HG03097 (cell line): ENCODE measurements at regions not wholly inside any gene's neighbourhood (a gene's known extent, or its start where the extent isn't known, plus 50 kb on each side); places are given as distances from the start of the nearest gene placed in this dataset.

Source experiments
- ATAC-seq: cut with Tn5 transposase; IDR thresholded peaks from one replicate; pipeline ENCODE4 v1.9.1; 2021; ENCODE audit not compliant: unreplicated experiment, low FRiP score

DNA sequence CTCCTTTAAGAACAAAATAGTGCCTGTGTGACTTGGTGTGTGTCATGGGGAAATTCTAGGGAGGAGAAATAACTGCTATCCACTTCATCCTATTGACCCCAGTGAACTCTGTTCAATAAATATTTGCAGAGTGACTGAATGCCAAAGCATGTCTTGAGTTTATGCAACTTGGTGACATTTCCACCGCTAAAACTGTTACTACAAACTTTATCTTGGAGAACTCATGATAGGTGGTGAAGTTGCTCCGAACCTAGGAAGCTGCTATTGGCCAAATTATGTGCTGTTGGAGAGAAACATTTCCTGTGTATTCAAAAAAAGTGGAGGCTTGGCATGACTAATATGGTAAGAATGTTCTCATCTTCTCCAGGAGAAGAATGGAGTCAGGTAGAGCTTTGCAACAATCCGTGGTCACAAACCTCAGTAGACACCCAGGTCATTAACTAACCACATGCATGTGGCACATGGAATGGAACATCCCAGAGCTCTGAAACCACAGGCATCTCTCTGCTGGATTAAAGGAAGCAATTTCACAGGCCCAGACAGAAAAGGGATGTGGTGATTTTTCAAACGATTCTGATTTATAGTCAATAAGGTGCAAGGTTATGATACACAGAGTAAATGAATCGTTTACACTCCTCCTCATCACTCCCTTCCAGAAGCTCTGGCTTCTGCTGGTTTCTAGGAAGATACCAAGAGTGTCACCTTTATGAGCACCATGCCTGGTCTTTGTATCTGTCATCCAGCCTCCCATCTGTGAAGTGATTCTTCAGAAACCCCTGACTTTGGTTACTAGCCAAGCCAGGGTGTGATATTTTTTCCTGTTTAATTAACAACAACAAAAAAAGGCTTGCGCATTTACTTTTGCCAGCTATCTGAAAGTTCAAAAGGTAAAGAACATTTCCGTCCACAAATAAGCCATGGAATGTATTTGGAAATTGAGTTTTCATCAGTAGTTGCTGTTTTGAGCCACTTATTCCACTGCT, 361.1 kb downstream of the TGFB2 start:
- ATAC-seq, result no peak

DNA sequence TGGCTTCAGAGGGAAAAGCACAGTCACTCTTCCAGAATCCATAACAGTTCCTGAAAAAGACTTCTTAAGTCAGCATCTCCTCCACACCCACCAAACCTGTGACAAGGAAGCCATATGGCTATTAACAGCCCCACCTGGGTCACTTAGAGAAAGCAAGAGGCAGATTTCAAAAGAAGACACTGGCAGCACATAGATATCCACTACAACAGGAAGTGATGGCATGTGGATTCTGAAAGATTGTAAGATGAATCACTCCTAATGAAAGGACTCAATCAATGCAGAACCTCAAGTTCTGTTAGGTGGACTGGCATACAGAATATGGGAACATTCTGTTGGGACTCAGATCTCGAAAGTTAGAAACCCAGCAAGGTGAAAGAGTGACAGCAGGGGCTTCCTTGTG, 365.9 kb downstream of the TGFB2 start:
- ATAC-seq, result no peak

DNA sequence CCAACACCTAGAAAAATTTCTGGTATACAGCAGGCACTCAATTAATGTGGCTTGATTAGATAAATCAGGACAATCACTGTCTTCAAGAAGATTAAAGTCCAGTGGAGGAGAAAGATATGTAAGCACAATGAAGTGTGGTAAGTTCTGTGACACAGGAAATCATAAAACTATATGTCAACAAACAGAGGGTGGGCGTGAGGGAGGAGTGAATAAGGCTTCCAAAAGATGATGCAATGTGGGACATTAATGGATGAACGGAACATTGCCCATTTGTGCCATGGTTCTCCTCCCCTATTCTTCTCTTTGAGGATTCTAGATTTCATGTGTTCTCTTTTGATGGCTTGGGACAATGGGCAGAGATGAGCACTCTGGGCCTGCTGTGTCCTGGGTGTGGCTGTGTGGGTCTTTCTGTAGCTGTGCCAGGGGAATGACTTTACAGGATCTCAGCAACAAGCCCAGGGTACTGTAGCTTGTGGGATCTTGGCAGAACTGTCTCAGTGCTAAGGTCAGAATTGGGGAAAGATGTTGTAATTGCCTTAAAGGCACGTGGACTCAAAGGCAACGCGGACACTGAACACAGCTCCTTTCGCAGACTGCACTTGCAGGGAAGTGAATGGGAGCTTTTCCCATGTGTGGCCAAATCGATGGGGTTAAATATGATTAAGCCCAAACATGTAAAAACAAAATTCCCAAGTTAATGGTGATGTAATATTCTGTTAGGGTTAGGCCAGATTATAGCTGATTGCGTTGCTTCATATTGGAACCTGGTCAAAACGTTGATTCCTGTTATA, 366.9 kb downstream of the TGFB2 start:
- ATAC-seq, result no peak

DNA sequence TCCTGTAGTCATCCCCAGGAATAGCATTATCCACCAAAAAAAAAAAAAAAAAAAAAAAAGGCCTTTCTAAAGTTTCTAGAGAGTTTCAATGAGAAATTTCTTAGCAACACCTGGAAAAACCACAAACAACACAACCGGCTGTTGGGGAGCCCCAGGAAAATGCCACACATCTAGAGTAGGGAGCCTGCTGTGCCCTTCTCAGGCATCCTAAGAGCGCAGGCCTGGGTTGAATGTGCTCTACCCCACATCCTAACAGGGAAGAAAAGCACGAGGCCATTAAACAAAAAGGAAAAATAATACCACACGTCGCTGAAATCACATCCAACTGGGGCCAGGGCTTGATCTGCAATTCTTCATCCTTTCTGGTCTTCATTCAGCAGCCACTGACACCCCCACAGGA, 367.5 kb downstream of the TGFB2 start:
- ATAC-seq, result no peak

DNA sequence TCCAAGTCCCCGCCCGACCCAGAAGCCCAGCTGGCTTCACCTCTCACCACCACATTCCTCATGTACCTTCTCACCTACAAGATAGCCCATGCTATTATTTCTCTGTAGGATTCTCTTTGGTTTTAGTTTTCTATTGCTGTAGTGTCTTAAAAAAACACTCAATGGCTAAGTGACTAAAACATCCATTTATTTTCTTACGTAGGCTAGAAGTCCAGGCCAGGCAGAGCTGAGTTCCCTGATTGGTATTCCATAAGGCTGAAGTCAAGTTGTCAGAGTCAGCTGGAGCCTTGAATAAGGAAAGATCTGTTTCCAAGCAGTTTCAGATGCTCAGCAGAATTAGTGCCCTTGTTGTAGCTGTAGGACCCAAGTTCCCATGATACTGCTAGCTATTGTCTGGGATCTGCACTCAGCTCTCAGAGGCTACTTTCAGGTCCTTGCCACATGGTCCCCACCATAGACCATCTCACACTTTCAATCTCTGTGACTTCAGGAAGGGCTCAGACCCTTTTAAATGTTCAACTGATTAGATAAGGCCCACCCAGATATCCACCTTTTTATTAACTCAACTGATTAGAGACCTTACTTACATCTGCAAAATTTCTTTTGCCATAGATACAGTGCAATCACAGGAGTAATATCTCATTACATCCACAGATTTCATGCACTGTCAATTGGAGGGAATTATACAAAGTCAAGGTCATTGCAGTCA, 371.0 kb downstream of the TGFB2 start:
- no peak for ATAC-seq

DNA sequence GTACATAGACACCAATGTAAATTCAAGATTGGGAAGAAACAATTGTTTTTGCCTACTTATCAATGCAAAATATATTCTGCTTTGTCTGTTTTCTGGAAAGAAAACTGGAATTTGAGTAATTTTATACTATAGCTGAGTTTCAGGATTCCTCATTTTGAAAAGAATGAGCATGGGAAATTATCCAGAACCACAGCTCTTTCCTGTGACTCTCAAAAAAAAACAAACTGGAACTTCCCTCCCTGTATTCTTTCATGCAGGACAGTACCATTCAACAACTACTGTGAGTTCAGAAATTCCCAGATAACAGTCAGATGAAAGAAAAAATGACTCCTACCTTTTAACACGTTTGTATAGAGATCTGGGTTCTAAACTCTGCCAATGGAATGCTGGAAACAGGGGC, 372.4 kb downstream of the TGFB2 start:
- no peak for ATAC-seq

DNA sequence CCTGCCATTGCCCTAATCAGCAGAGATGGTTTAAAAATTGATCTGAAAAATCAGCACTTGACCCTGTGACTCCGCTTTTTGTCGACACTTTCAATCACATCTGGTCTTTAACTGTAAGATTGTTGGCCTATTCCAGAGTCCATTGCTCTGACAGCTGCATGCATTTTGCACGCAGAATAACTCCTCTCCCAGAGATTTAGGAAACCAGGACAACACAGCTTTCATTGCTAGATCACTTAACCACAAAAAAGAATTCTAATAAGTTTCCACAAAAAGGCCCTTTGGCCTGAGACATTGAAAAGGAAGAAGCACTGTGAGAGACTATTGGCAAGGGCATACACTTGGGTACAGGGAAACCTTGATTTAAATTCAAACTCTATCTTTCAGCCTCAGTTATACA, 373.1 kb downstream of the TGFB2 start:
- no peak for ATAC-seq

DNA sequence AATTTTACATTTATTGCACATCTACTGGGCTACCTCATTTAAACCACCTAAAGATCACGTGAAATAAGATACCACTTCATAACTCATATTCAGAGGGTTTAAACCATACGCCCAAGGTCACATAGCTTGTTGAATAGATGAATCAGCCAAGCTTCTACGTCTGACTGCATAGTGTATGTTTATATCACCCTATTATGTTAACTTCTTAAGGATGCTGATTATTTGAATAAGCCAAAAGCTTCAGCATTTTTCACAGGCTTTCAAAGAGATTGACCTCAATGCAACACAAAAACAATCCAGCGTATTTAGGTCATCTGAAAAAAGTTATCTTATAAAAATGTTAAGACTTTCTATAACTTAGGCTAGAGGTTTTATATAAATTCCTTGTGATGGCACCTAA, 373.8 kb downstream of the TGFB2 start:
- no peak for ATAC-seq

DNA sequence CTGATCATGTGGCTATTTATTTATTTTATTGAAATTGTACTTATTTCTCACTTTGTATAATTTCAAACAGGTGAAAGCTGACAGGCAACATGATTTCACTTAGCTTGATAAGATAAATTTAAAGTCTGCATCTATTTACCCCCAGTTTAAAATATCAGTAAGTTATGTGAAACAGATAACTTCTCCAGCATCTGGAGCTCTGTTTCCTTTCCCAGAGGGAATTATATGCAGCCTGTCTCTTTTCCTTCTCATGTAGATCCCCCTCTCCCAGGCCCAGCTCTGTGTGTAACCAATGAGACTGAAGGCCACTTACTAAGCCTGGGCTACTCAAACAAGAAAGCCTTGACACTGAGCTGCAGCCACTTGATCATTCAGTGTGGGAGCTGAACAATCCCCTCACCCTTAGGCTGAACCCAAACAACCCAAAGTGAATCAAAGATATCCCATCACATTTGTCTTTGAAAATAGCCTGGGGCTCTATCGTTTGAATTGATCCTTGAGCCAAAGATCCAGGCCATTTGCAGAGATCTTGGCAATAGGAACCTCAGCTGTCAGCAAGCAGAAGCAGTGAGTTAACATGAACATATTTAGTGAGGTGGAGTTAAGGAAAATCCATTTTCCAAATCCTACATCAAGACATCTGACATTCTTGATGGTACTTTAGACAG, 383.9 kb downstream of the TGFB2 start:
- no peak for ATAC-seq

DNA sequence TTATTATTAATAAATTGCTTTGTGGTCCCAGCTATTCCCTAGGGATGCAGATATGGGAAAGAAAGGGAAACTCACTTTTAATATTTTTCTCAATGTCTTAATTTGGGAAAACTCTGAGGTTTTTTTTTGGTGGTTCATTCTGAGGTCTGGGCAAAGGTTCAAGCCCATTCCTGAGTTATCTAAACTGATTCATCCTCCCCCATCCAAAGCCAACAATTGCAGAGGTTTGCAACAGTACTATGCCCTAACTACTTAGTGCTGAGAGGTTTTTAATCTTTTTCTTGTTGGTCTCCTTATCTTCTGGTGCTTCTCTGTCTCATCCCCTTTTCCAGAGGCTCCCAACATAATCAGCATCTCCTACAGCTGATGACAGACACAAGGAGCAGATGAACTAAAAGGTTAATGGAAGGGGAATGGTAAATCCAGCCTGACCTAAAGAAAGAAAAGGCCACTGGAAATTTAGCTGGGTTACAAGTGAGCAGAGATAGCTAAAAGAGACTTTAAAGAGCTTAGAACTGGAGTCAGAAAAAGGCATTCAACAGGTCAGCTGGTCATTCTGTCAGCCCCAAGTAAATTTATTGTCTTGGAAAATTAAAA, 390.4 kb downstream of the TGFB2 start:
- ATAC-seq, result no peak

DNA sequence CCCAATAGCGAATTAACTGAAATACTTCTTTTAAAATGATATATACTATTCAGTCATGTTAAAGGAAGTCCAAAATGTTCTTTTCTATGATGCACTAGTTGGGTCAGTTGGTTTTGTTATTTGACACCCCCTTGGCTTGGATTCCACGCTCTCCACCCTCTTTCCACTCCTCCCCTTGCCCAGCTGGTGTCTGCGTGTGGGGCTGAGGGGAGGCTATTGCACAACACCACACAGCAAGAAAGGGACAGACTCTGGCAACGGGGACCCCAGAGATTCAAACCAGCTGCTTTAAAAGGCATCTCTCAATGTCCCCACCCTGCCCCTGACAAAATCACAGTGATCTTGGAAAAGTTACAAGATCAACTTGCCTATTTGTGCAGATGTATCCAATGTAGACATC, 394.3 kb downstream of the TGFB2 start:
- ATAC-seq, result no peak

DNA sequence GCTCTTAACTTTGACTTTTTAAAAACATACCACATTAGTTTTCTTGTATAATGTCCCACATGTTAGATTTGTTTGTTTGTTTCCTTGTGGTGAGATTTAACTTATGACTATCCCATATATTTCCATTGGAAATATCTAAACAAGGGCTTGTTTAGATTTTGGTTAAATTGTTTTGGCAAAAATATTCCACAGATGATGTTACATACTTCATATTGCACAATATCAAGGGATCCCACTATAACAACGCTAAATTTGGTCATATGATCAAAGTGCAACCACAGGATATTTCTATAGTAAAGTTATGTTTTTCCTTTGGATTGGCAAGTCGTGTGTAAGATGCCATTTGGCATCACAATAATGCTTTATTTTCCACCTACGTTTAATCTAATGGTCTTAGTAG, 396.7 kb downstream of the TGFB2 start:
- ATAC-seq, result no peak

DNA sequence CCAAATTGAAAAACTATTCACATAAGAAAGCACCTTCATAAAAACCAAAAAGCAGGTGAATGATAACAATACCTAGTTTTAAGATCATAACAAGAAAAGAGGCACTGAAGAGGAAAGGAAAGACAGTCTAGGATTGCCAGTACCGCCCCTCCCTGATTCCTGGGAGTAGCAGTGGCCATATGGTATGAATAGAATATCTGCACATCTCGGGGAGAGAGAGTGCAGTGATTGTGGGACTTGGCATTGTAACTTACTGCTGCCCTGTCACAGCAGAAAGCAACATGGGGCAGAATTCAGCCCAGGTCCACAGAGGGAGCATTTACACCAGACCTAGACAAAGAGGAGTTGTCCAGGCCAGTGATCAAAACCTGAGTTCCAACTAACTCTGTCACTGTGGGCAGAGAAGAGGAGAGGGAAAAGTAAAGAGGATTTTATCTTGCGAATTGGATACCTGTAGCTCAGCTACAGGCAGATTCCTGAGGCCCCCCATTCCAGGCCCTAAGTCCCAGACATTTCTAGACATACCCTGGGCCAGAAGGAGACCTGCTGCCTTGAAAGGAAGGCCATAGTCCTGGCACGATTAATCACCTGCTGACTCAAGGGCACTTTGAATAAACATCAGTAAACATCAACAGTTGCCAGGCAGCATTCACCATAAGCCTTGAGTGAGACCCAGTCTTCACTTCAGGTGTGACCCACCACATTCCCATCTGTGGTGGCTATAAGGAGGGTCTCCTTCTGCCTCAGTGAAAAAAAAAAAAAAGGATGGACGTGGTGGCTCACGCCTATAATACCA, 397.5 kb downstream of the TGFB2 start:
- no peak for ATAC-seq

DNA sequence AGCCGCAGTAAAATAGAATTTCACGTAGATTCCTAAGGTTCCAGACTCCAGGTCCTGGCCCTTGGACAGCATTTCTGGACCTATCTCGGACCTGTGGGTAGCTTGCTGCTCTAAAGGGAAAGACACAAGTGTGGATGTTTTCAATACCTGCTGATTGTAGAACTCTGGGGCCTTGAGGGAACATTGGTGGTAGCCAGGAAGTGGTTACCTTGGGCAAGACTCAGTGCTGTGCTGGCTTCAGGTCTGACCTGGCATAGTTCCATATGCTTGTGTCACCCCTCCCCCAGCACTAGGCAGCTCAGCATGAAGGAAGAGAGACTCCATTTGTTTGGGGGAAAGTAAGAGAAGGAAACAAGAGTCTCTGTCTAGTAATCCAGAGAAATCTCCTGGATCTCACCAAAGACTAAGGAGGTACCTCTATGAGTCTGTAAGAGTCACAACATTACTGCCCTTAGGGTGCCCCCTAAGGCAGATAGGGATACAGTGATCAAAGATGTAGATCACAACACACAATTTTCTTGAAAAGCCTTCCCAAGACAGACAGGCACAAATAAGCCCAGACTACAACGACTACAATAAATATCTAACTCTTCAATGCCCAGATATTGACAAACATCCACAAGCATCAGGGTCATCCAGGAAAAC, 398.8 kb downstream of the TGFB2 start:
- peak; percentile 48 for ATAC-seq

DNA sequence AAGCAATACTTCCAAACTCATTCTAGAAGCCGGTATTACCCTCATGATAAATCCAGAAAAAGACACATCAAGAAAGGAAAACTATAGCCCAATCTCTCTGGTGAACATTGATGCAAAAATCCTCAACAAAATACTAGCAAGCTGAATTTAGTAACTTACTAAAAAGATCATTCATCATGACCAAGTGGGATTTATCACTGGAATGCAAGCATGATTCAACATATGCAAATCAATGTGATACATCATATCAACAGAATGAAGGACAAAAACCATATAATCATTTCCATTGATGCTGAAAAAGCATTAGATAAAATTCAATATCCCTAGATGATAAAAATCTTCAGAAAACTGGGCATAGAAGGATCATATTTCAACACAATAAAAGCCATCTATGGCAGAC, 402.9 kb downstream of the TGFB2 start:
- ATAC-seq, result no peak

DNA sequence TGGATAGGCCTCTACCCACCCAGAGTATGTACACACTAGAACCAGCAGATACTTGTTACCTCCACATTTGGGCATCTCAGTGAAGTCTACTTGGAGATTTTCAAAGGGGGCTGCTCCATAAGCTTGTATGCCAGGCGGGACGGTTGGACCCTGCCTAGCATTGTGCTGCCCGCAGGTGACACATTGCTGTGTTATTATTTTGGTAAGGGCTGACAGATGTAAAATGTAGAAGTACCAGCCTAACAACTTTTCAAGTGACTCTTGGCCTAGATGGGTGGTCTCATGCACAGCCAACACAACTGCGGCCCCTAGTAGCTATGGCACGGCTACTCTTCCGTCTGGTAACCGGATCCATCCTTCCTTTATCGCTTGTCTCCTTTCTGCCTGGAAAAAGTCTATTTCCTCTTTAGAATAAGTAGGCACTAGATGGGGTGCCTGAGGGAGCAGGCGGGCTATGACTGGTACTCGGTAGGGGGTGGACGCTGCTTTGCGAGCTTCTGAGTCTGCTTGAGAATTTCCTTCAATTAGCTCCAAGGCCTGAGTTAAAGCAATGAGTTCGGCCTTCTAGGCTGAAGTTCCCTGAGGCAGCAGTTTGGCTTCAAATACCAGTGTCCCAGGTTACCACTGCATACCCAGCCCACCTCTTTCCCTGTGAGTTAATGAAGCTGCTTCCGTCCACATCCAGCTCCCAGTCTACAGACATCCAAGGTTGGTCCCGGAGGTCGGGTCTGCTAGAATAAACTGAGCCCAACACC, 405.3 kb downstream of the TGFB2 start:
- ATAC-seq, result no peak

DNA sequence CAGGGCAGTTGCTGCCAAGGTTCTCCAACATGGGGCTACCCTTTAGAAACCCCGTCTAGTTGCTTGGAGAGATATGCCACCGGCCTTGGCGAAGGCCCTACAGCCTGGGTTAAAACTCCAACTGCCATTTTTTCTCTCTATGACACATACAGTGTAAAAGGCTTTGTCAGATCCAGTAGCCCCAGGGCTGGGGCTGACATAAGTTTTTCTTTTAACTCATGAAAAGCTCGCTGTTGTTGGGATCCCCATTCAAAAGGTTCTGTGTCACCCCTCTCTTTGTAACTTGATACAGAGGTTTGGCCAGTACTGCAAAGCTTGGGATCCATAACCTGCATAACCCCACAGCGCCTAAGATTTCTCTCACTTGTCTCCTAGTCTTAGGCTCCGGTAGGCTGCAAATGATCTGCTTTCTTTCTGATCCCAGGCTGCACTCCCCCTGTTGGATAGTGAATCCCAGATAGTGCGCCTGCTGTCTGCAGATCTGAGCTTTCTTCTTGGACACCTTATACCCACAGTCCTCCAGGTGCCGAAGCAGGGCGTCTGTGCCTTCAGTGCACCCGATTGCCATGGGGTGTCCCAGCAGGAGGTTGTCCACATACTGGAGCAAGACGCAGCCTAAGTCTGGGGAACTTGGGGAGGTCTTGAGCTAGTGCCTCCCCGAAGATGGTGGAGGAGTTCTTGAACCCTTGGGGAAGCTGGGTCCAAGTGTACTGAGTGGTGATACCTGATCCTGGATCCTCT, 406.2 kb downstream of the TGFB2 start:
- no peak for ATAC-seq

DNA sequence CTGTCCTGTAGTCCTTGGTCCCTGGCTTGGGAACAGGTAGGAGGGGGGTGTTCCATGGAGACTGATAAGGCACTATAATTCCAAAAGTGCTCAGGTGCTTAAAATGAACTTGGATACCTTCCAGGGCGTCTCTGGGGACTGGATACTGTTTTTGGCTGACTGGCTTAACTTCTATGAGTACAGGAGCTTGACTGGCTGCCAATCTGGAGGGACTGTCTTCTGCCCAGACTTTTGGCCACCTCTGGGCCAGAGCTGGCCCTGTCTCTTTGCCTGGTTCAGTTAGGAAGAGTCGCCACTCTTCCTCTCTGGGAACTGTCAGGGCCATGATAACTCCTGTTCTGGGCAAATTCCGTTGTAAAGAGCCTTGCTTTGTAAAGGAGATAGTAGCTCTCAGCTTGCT, 407.0 kb downstream of the TGFB2 start:
- ATAC-seq, result no peak
